ENCODE measurements at regions not wholly inside any gene's neighbourhood (a gene's known extent, or its start where the extent isn't known, plus 50 kb on each side); places are given as distances from the start of the nearest gene placed in this dataset.

DNA sequence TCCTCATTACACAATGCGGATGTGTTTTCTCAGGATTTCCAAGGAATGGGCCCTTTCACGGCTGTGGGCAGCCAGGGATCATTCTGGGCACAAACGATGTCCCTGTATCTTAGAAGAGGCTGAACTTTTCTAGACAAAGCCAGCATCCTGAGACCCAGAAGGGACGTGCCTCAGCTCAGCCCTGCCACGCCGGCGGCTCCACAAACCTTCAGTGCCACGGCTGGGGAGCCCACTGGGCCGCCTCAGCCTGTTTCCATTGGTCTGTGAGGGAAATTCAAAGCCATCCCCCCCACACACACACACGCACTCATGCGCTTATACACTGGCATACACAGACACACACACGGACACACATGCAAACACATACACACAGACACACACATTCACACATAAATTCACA, 344.9 kb upstream of the MKI67 start:
- no peak for DNase-seq

DNA sequence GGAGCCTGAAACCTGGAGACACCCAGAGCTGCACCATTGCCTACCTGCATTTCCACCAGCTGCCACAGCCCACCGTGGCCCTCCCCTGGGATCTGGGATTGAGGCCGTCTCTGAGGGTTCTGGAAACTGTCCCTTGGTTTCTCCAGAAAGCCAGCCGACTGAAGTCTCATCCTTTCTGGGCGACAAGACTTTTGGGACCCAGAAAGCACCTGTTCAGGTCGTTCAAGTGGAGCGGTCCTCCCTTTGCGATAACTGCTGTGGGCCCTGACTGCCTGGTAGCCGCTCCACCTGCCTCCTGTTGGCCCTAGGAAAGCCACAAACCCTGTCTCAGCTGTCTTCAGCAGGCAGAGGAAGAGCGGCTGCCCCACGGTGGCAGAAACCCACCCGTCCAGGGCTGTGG, 346.0 kb upstream of the MKI67 start:
- no peak for DNase-seq

DNA sequence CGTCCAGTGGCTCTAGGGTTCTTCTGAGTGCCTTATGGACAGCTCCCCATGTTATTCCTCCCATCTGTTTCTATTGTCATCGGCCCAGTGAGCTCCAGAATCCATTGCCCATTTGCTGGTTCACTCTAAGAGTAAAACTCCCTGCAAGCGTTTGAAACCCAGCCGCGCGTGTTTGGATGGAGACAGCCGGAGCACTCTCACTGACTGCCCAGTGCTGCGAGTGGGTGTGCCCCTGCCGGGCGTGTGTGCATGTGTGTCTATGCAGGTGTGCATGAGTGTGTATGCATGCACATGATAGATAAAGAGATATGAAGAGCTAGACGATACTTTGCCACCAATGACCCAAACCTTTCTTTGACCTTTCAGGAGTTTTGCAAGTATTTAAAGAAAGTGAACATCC, 347.2 kb upstream of the MKI67 start:
- DNase-seq: no peak

DNA sequence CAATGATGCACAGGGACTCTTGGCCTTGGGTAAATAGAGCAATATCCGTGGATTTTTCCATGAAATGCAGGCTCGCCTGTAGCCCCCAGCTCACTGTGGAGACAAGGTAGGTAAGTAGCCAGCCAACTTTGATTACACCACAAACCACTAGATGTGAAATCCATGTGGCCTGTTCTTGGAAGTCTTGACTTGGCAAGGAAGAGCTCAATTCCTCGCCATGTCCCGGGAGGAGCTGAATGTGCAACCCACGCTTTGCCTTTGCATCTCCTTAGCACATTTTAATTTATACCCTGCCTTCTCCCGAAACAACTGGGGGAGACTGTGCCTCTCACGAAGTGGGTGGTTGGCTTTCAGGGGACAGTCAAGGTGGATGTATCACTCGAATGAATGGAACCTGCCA, 347.7 kb upstream of the MKI67 start:
- DNase-seq: no peak

DNA sequence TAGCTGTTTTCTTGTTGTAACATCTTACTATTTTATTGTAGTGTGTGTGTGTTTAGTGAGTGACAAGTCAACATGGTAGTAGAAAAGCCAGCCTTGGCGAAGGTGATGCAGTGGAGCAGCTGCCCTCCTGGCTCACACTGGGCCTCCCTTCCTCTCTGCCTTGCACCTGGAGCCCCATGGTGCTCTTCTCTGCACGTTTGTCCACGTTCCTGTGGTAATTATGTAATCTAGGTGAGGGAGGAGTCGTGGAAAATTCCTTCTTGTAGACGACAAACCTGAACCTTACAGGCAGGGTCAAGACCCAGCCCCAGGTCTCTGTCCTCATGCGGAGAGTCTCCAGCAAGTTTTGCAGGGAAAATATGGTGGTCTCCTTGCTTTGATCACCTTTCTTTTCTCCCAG, 348.3 kb upstream of the MKI67 start:
- DNase-seq: no peak

- no peak for DNase-seq
Observed at GRCh38 chr10:128475686-128476367, 349.6 kb upstream of the MKI67 start.

DNA sequence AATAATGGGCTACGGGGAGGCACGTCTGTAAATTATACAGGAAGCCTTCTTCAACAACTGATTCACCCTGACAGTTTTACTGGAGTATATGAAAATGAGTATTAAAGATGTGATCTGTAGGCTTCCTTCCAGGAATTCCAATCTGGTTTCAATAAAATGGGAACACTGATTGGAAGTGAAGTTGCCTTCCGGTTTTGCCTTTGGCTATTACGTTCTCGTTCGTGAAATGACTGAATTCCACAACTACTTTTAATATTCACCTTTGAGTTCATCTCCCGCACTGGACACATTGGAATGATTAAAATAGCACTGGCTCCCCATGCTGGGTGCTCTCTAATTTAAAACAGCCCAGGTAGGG, 350.1 kb upstream of the MKI67 start:
- DNase-seq: no peak

DNA sequence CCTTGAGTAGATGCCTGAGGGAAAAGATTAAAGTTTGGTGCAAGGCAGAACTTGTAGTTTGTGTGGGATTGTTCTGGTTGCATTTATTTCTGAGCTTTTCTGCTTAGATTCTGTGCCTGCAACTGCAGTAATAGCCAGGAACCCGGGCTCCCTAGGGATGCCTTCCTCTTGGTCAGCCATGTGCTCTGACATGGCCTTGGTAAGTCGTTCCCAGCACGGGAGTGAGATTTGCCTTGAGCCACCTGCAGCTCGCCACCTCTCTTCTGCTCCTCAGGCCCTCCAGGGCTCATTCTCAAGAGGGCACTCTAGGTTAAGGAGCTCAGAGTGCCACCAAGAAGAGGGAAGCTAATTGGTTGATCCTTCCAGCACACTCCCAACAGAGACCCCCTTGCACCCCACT, 350.6 kb upstream of the MKI67 start:
- no peak for DNase-seq

GRCh38 chr10:128480601-128481000, 354.4 kb upstream of the MKI67 start:
- no peak for DNase-seq

- DNase-seq: no peak
Observed at GRCh38 chr10:128481152-128481840, 355.1 kb upstream of the MKI67 start.

- no peak for DNase-seq
Observed at GRCh38 chr10:128482052-128482451, 355.8 kb upstream of the MKI67 start.

DNA sequence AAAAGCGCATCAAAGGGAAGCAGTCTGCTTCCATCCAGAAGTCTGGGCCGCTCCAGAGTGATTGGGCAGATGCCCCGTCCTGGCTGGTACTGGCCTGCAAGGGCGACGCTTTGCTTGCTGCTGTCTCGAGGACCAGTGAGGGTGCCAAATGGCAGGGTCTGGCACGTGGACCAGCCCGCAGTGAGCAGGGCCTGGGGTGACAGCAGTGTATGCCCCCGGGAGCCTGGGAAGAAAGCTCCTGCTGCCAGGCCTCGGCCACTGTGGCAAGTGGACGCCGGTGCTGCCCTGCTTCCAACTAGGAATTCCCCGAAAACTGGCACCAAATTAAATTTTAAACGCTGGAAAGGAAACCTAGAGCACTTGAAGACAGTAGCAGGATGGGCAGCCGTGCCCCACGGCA, 357.0 kb upstream of the MKI67 start:
- DNase-seq: no peak

GRCh38 chr10:128484041-128484440, 357.8 kb upstream of the MKI67 start:
- DNase-seq: no peak

DNA sequence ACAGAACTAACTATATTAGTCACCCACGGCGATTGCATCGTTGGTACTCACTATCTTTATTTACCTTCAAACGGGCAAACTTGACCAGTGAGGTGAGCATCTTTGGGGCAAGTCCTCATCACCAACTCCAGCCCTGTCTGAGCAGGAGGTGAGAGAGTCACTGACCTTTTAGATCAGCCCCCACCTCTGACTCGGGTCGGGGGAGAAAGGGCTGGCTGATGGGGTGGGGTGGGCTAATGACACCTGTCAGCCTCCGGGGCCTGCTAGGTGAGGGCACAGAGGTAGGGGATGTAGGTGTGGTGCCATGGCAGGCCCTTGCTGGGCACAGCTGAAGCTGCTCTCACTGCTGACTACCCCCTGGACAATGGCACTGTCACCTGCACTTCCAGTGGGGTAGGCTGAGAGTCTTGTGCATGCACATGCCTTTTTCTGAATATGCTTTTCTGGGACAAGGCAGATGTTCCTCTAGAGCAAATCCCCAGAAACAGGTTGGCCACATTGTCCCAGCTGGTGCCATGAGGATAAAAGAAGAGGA, 359.5 kb upstream of the MKI67 start:
- no peak for DNase-seq

DNA sequence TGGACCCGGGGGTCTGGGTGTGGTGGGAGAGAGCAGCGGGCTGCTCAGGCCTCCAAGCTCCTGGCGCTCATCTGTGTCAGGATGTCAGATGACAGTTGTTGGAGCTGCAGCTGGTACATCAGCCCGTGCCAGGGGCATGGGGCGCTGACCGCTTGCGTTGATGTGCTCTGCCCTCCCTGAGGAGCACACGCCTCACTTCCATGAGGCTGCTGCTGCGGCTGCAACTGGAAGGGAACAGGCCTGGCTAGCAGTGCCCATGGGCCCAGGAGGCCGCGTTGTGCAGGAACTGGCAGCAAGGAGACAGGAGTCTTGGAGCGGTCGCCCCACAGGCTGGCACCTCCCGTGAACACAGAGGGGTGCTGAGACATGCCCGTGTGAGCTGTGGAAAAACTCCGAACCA, 361.3 kb upstream of the MKI67 start:
- no peak for DNase-seq

GRCh38 chr10:128489324-128490247, 363.4 kb upstream of the MKI67 start:
- DNase-seq: no peak

- no peak for DNase-seq
Observed at GRCh38 chr10:128491686-128492085, 365.5 kb upstream of the MKI67 start.

DNA sequence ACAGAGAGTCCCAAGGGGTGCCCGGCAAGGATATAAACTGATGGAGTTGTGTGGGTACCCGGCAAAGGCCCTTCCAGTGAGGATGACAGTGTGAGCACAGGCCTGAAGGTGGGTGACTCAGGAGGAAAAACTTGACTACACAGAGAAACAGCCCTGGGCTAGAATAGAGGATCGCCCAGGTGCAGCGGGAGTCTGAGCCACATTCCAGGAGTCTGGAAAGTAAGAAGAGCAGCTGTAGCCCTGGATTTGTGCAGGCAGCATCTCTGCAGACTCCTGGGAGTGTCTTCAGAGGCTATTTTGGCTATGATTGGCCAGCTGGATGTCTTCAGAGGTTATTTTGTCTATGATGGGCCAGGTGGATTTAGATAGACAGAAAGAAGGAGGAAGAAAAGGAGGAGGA, 367.6 kb upstream of the MKI67 start:
- DNase-seq: no peak

DNA sequence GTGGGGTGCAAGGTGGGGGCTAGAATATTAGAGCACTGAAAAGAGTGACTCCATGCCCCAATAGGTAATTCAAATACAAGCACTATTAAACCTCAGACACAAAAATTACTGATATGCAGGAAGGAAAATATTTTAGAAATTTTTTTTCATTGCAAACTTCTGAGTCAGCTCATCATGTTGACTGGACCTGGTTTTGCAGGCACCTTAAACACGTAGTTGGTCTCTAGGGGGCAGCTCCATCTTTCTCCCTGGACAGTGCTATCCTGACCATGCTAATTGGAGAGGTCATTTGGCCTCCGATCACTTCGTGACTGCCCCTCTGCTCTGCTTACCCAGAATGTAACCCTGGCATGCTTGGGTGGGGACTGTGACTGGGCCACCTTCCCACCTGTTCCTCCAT, 368.4 kb upstream of the MKI67 start:
- no peak for DNase-seq

- no peak for DNase-seq
Observed at GRCh38 chr10:128497660-128498377, 371.6 kb upstream of the MKI67 start.

- no peak for DNase-seq
Observed at GRCh38 chr10:128498378-128498730, 372.1 kb upstream of the MKI67 start.

DNA sequence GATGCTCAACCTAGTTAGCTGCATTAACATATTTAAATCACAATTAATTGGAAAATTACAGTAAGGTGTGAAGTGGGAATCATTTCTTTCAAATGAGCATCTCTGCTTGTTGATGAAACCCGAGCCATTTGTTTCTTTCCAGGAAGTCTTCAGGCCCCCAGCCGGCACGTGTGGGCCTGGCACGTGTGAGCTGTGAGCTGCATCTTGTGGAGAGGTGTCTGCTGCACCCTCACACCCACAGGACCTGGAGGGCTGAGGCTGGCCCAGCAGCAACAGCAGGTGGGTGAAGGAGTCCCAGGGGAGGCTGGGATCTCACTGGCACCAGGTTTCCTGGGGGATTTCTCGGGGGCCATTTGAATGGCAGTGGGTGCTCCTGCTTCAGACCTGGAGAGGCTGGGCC, 372.5 kb upstream of the MKI67 start:
- DNase-seq: no peak

- DNase-seq: no peak
Observed at GRCh38 chr10:128499486-128499885, 373.3 kb upstream of the MKI67 start.
